DMS 273 (cell line): ENCODE measurements at regions not wholly inside any gene's neighbourhood (a gene's known extent, or its start where the extent isn't known, plus 50 kb on each side); places are given as distances from the start of the nearest gene placed in this dataset.
"Not testable (repeated sequence)": the region's sequence is repeated elsewhere in the genome, so short reads cannot be mapped to it uniquely, and the experiment has no call there.

Experiments
- DNase-seq: peaks from one replicate; lab custom pipeline; 2025; ENCODE audit not compliant: unreplicated experiment; lab: John Stamatoyannopoulos, UW

- DNase-seq, result no peak
Observed at GRCh38 chr7:109579901-109580300, 1010.2 kb downstream of the DNAJB9 start.

DNA sequence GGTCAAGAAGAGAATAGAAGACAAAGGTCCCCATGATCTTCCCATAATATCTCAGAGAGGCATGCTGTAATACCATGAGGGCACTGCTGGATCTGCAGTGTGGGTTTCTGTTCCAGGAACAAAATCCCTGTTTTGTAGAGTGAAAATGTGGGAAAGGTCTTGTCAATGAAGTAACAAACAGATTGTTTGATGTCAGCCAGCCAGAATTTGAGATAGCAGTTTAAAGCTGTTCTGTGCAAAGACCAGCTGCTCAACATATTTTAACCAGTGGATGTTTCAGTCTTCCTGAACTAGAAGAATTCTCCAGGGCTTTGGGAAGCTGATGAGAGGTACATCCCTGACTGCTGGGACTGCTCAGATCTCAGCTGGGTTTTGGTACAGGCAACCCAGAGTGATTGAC, 1012.5 kb downstream of the DNAJB9 start:
- peak; percentile 34 for DNase-seq

GRCh38 chr7:109596948-109597347, 1027.3 kb downstream of the DNAJB9 start:
- not testable (repeated sequence) for DNase-seq

DNA sequence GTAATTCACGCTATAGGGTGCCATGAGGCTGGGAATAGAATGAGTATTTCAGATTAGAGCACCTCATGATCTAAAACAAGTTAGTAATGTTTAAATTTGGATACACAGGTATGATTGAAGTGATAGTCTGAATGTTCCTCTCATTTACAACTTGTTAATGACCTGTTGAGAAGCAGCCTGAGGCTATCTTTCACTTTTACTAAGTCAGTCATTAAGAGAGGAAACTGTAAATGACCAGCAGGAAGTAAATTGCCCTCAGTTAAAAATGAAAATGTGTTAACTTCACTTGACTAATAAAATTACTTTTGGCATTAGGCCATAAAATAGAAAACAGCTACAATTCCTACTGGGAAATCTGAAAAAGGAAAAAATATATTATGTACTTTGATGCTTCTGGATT, 1042.0 kb downstream of the DNAJB9 start:
- DNase-seq, result no peak

GRCh38 chr7:109616551-109617069, 1046.9 kb downstream of the DNAJB9 start:
- DNase-seq, result no peak

- no peak for DNase-seq
Observed at GRCh38 chr7:109622320-109622719, 1052.6 kb downstream of the DNAJB9 start.

DNA sequence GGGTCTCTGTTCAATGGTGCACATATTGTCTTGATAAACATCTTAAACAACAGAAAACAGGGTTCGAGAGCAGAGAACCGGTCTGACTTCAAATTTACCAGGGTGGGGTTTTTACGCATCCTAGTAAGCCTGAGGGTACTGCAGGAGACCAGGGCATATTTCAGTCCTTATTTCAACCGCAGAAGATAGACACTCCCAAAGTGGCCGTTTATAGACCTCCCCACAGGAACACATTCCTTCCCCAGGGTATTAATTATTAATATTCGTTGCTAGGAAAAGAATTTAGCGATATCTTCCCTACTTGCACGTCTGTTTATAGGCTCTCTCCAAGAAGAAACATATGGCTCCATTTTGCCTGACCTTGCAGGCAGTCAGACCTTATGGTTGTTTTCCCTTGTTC, 1063.2 kb downstream of the DNAJB9 start:
- not testable (repeated sequence) for DNase-seq

DNA sequence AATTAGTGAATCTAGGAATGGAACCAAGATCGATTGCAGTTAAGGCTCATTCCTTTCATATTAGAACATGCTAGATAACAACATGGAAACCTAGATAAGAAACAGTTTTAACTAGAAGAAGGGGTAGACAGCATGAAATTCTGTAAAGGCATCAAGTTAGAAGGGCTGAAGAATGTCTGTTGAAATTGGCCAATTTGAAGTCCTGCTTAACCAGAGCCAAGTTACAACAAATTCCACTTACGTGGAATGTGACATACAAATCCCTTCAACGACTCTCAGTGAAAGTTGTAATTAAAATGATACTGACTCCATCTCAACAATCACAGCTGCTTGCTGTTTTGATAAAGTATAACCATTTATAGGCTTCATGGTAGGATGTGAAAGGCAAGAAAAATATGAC, 1065.7 kb downstream of the DNAJB9 start:
- no peak for DNase-seq

- DNase-seq, result no peak
Observed at GRCh38 chr7:109637428-109637990, 1067.8 kb downstream of the DNAJB9 start.

DNA sequence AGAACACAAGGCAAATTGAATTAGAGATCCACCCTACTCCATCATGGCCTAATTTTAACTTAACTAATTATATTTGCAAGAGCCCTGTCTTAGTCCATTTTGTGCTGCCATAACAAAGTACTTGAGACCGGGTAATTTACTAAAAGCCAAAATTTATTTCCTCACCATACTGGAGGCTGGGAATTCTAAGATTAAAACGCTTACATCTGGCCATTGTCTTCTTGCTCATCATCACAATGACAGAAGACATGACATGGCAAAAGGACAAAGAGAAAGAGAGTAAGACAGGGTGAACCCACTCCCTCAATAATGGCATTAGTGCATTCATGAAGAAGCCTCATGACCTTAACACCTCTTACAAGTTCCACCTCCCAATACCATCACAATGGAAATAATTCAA, 1068.6 kb downstream of the DNAJB9 start:
- DNase-seq, result no peak

- no peak for DNase-seq
Observed at GRCh38 chr7:109639561-109639960, 1069.9 kb downstream of the DNAJB9 start.

DNA sequence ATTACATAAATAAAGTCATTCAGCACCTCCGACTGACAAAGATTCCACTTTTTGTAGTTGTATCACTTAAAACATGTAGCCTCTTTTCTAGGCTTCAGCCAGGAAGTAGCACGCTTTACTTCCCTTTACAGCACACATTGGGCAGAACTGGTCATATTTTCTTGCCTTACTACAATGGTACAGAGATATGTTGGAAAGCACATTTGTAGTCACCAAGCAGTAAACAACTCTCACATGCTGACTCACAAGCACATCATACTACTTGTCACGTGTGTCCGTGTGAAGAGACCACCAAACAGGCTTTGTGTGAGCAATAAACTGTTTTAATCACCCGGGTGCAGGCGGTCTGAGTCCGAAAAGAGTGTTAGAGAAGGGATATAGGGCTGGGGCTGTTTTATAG, 1071.8 kb downstream of the DNAJB9 start:
- no peak for DNase-seq

GRCh38 chr7:109646124-109646523, 1076.5 kb downstream of the DNAJB9 start:
- DNase-seq, result no peak

DNA sequence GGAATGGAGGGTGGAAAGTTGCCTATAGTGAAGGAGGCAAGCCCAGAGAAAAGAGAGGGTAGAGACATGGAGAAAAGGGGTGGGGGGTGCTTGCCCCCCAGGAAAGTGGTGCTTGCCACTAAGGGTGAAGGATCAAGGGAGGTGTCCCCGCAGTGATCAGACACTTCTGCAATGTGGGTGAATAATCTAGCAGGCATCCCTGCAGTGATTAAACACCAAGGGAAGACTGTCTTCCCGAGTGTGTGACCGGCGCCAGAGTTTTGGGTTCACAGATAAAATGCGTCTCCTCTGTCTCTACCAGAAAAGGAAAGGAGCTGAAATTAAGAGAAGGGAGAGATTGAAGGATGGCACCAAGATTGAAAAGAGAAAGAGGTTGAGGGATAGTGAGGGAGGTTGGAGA, 1076.9 kb downstream of the DNAJB9 start:
- not testable (repeated sequence) for DNase-seq

- DNase-seq, result not testable (repeated sequence)
Observed at GRCh38 chr7:109647263-109647662, 1077.6 kb downstream of the DNAJB9 start.

GRCh38 chr7:109659261-109659660, 1089.6 kb downstream of the DNAJB9 start:
- no peak for DNase-seq

- DNase-seq, result no peak
Observed at GRCh38 chr7:109660401-109660800, 1090.7 kb downstream of the DNAJB9 start.

- DNase-seq, result peak; percentile 51
Observed at GRCh38 chr7:109663806-109664205, 1094.1 kb downstream of the DNAJB9 start.

- not testable (repeated sequence) for DNase-seq
Observed at GRCh38 chr7:109687269-109687668, 1117.6 kb downstream of the DNAJB9 start.

GRCh38 chr7:109692613-109693012, 1122.9 kb downstream of the DNAJB9 start:
- DNase-seq, result not testable (repeated sequence)

DNA sequence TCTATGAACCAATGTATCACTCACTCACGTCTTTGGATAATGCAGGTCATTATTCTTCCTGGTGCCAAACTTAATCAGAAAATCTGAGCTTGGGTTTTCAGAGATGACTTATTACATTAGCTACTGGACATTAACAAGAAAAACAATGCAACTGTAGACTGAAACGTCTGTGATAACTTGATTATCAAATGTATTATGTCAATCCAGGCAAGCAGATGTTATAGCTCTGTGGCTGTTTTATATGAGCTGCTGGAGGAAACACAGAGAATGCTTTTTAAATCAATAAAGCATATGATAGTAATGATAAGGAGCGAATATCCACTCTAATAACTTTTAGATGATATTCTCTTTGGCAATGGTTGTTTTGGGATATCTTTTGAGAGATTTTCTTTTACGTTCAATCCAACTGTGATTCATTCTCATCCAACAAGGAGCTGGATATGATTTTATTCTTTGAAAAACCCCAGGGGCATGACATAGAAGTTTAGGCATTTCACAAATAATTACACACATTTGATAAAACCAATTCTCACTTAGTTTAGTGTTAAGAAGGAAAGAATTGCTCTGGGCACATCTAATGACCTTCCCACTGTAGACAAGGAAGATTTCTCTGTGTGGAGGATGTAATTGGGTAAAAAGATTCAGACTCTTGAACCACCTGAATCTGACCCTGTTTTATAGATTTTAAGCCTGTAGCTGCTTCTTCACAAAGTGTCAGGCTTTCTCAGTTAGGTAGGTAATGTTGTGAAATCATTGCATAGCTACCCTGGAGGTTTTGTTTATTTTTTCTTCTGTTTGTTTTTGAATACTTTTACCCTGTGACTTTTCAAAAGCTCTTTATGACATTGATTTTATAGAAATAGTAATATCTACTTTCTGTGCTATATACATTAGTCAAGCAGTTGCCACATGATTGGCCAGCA, 1124.7 kb downstream of the DNAJB9 start:
- no peak for DNase-seq

DNA sequence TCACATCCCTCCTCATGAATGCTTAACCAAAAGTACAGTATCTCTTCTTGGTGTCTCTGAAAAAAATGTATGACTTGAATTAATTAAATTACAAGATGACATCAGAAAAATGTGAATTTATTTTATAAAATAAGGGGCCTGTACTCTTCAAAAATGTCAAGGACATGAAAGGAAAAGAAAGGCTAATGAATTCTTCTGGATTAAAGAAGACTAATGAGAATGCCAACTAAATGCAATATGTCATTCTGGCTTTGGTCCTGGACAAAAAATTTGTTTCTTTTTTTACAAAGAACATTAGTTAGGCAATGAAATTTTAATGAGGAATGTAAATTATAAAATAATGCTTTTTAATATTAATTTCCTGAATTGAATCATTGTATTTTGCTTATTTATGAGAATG, 1125.7 kb downstream of the DNAJB9 start:
- no peak for DNase-seq
